Fibroblast of the aortic adventitia (primary cell): ENCODE measurements at regions not wholly inside any gene's neighbourhood (a gene's known extent, or its start where the extent isn't known, plus 50 kb on each side); places are given as distances from the start of the nearest gene placed in this dataset.

Experiments used
- DNase-seq: peaks from one replicate; pipeline ENCODE4 v3.0.0-alpha.2; 2010; ENCODE audit warnings: low read depth
- H3K4me3 ChIP-seq: 2 replicates; pipeline ENCODE4 v1.5.1; 2011; ENCODE audit warnings: low read depth, mild to moderate bottlenecking, control low read depth, low read length, moderate library complexity
- TF ChIP-seq, protein P1 (sequence below): IDR thresholded peaks from 2 replicates; pipeline ENCODE4 v1.5.1; 2011; ENCODE audit warnings: mild to moderate bottlenecking, low read length, control low read depth, inconsistent platforms; ENCODE audit not compliant: insufficient read depth

DNA sequence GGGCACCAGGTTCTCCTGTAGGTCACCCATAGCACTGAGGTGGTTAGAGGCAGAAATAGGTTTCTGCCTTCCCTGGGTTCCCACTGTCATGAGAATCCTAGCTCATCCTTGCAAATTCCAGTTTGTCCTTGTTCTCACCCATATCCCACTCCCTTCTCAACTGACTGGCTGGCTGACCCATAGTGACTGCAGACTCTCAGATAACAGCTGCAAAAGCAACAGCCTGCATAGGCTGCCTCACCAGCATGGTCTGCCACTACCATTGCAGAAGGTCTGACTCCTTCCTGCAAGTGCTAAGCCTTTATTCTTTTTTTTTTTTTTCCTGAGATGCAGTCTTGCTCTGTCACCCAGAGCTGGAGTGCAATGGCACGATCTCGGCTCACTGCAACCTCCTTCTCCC lies 194.0 kb downstream of the SEMA6A start:
- DNase-seq: no peak
- TF ChIP-seq, protein P1, sequence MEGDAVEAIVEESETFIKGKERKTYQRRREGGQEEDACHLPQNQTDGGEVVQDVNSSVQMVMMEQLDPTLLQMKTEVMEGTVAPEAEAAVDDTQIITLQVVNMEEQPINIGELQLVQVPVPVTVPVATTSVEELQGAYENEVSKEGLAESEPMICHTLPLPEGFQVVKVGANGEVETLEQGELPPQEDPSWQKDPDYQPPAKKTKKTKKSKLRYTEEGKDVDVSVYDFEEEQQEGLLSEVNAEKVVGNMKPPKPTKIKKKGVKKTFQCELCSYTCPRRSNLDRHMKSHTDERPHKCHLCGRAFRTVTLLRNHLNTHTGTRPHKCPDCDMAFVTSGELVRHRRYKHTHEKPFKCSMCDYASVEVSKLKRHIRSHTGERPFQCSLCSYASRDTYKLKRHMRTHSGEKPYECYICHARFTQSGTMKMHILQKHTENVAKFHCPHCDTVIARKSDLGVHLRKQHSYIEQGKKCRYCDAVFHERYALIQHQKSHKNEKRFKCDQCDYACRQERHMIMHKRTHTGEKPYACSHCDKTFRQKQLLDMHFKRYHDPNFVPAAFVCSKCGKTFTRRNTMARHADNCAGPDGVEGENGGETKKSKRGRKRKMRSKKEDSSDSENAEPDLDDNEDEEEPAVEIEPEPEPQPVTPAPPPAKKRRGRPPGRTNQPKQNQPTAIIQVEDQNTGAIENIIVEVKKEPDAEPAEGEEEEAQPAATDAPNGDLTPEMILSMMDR: no peak
- no peak overlapping the region for H3K4me3 ChIP-seq

DNA sequence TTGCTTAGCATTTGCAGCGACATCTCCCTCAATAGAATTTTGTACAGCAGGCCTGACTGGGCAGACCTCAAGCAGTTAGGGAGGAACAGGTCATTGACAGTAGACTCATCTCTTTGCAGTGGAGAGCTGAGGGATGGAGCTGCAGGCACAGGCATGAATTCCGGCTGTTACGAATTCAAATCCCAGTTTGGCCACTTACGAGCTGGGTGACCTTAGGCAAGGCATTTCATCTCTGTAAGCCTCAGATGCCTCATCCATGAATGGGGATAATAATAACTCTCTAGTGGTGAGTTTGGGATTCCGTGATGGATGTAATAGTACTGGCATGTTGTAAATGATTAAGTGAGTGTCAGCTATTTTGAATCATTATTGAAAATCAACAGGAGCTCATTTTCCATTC lies 195.3 kb downstream of the SEMA6A start:
- no peak overlapping the region for H3K4me3 ChIP-seq
- TF ChIP-seq, protein P1: no peak
- no peak for DNase-seq

DNA sequence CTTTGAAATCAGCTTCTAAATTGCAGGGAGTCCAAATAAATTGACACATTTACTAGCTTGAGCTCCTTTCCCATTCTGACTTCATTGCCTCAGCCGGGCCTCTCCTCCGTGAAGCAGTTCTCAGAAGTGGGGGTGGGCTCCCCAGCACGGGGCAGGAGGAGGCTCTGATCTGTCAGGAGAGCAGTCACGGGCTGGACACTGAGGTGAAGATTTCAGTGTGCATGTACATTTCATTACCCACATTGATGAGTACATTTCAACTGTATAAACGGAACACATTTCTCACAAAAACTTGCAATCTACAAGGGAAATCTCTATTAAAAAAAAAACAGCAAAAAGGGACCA lies 195.9 kb downstream of the SEMA6A start:
- DNase-seq: no peak
- TF ChIP-seq, protein P1: no peak
- H3K4me3 ChIP-seq: no peak overlapping the region

DNA sequence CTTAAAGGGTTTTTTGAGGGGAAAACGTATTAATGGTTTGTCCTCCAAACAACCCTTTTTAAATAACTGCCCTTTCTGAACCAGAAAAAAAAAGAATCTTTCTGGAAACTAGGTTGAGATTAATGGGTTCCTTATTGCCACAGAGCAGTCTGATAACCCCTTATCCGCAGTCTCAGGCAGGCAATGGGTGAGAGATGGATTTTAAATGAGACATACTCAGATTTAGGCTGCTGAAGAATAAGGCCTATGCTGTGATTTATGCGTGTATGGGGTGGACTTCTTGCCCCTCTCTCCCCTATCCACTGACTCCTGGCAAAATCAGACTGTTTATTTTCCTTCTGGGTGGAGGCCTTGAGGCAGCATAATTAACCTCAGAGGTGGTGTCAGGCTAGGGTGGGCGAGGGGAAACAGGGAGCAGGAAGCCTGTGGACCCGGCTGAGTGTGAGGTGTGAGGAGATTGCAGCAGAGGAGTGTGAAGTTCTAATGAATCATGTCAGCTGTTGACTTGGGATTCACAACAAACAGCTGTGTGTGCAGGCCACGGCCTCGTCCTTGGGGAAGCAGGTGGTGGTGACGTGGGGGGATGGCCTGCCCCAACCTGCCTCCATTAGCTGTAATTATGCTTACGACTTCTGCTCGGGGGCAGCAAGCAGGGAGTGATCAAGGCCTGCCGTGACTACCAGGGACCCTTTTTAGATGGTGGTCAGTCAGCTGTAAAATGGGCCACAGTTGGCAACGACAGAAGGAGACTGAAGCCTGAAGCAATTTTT lies 196.4 kb downstream of the SEMA6A start:
- no peak for DNase-seq
- TF ChIP-seq, protein P1: no peak

DNA sequence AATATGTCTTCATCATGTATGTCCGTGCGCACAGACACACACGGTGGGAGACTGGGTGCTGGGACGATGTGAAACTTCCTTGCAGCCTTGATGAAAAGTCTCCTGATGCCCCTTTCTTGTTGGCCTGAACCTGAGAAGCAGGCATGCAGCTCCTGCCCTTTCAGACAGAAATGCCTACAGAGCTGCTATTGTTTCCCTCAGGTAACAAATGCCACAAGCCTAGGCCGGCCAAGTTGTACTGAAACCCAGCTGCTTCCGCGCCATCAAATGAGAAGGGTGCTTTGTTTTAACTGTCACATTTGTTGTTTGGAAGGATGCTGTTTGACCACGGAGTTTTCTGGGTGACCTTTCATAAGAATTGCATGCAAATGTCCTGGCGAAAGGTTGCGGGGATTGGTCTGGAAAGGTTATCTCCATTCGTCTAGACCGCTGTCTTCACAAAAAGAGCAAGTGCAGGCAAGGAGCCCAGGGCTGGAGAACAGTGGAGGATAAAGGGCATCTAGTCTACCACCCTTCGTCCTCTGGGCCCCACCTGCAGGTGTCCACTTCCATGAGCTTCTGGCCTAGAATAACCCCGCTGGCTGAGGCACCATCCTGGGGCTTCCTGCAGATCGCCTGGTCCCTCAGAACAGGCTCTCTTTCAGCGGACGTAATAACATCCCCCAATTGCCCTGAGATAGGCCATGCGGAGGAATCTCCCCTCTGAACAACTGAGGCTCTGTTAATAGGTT lies 197.2 kb downstream of the SEMA6A start:
- TF ChIP-seq, protein P1: no peak
- H3K4me3 ChIP-seq: no peak overlapping the region
- DNase-seq: no peak

More for the DNA sequence above, 196.4 kb downstream of the SEMA6A start:
- no peak overlapping the region for H3K4me3 ChIP-seq

GRCh38 chr5:116375926-116376325 lies 198.7 kb downstream of the SEMA6A start:
- H3K4me3 ChIP-seq: no peak overlapping the region
- TF ChIP-seq, protein P1: no peak
- DNase-seq: no peak
